ENCODE measurements at regions not wholly inside any gene's neighbourhood (a gene's known extent, or its start where the extent isn't known, plus 50 kb on each side); places are given as distances from the start of the nearest gene placed in this dataset.
"Not testable (repeated sequence)": the region's sequence is repeated elsewhere in the genome, so short reads cannot be mapped to it uniquely, and the experiment has no call there.

GRCh38 chr13:87376081-87376480 lies 295.1 kb upstream of the SLITRK5 start:
- DNase-seq = no peak

- no peak for DNase-seq
Observed at GRCh38 chr13:87384099-87384498, 287.1 kb upstream of the SLITRK5 start.

GRCh38 chr13:87393358-87393757 lies 277.8 kb upstream of the SLITRK5 start:
- no peak for DNase-seq

GRCh38 chr13:87398047-87398446 lies 273.1 kb upstream of the SLITRK5 start:
- no peak for DNase-seq

GRCh38 chr13:87403748-87404432 lies 267.3 kb upstream of the SLITRK5 start:
- DNase-seq = no peak

GRCh38 chr13:87426742-87427141 lies 244.4 kb upstream of the SLITRK5 start:
- DNase-seq = no peak

- DNase-seq = no peak
Observed at GRCh38 chr13:87444135-87444534, 227.0 kb upstream of the SLITRK5 start.

GRCh38 chr13:87452281-87452680 lies 218.9 kb upstream of the SLITRK5 start:
- no peak for DNase-seq

GRCh38 chr13:87453244-87453643 lies 217.9 kb upstream of the SLITRK5 start:
- DNase-seq = peak; percentile 8

- DNase-seq = no peak
Observed at GRCh38 chr13:87459419-87459818, 211.8 kb upstream of the SLITRK5 start.

GRCh38 chr13:87497426-87497825 lies 173.7 kb upstream of the SLITRK5 start:
- no peak for DNase-seq

GRCh38 chr13:87498681-87499080 lies 172.5 kb upstream of the SLITRK5 start:
- DNase-seq = no peak

- no peak for DNase-seq
Observed at GRCh38 chr13:87524775-87525174, 146.4 kb upstream of the SLITRK5 start.

- no peak for DNase-seq
Observed at GRCh38 chr13:87533776-87534175, 137.4 kb upstream of the SLITRK5 start.

GRCh38 chr13:87535911-87536310 lies 135.3 kb upstream of the SLITRK5 start:
- DNase-seq = no peak

GRCh38 chr13:87536499-87536898 lies 134.7 kb upstream of the SLITRK5 start:
- DNase-seq = no peak

GRCh38 chr13:87536899-87537298 lies 134.3 kb upstream of the SLITRK5 start:
- no peak for DNase-seq

GRCh38 chr13:87537951-87538350 lies 133.2 kb upstream of the SLITRK5 start:
- no peak for DNase-seq

- no peak for DNase-seq
Observed at GRCh38 chr13:87538366-87539052, 132.7 kb upstream of the SLITRK5 start.

- DNase-seq = no peak
Observed at GRCh38 chr13:87553142-87553541, 118.0 kb upstream of the SLITRK5 start.

GRCh38 chr13:87554045-87554444 lies 117.1 kb upstream of the SLITRK5 start:
- no peak for DNase-seq

- no peak for DNase-seq
Observed at GRCh38 chr13:87557788-87558187, 113.4 kb upstream of the SLITRK5 start.

GRCh38 chr13:87561580-87561979 lies 109.6 kb upstream of the SLITRK5 start:
- DNase-seq = not testable (repeated sequence)

- DNase-seq = no peak
Observed at GRCh38 chr13:87570669-87571068, 100.5 kb upstream of the SLITRK5 start.

GRCh38 chr13:87582399-87582798 lies 88.8 kb upstream of the SLITRK5 start:
- DNase-seq = no peak

All from NCI-H446 treated with DMSO at 0.1 percent for 48 hours (cell line).